Neuronal stem cell (in vitro differentiated cells): ENCODE measurements at regions not wholly inside any gene's neighbourhood (a gene's known extent, or its start where the extent isn't known, plus 50 kb on each side); places are given as distances from the start of the nearest gene placed in this dataset.

Experiments
- DNase-seq: peaks from one replicate; pipeline ENCODE4 v3.0.0-alpha.2; 2013; ENCODE audit warnings: low spot score
- H2AFZ ChIP-seq: one replicate; pipeline ENCODE4 v1.6.1; 2013; ENCODE audit warnings: mild to moderate bottlenecking, low read length, inconsistent platforms
- H2AK5ac ChIP-seq: 2 replicates; pipeline ENCODE4 v1.6.1; 2013; ENCODE audit warnings: low read depth, mild to moderate bottlenecking, inconsistent platforms, low read length, moderate library complexity, mixed read lengths
- H2BK120ac ChIP-seq: 2 replicates; pipeline ENCODE4 v1.6.1; 2013; ENCODE audit warnings: low read depth, mild to moderate bottlenecking, inconsistent platforms, low read length, moderate library complexity, mixed read lengths
- H2BK12ac ChIP-seq: one replicate; pipeline ENCODE4 v1.6.1; 2013; ENCODE audit warnings: low read length, inconsistent platforms
- H2BK15ac ChIP-seq: 2 replicates; pipeline ENCODE4 v1.6.1; 2013; ENCODE audit warnings: mild to moderate bottlenecking, low read length, inconsistent platforms, mixed read lengths
- H2BK5ac ChIP-seq: one replicate; pipeline ENCODE4 v1.6.1; 2013; ENCODE audit warnings: inconsistent platforms, mild to moderate bottlenecking, low read length, moderate library complexity
- H3K14ac ChIP-seq: one replicate; pipeline ENCODE4 v1.6.1; 2013; ENCODE audit warnings: low read length, inconsistent platforms
- H3K18ac ChIP-seq: 2 replicates; pipeline ENCODE4 v1.6.1; 2013; ENCODE audit warnings: low read length, inconsistent platforms
- H3K23ac ChIP-seq: 2 replicates; pipeline ENCODE4 v1.6.1; 2013; ENCODE audit warnings: low read depth, mild to moderate bottlenecking, mixed read lengths, low read length, inconsistent platforms; ENCODE audit not compliant: poor library complexity
- H3K27ac ChIP-seq: replicated peaks from 3 replicates; pipeline ENCODE4 v1.5.1; 2013; ENCODE audit warnings: low read length, inconsistent platforms
- H3K27me3 ChIP-seq, 3 experiments: 2 replicates each; pipeline ENCODE4 v1.6.1; 2013; ENCODE audit warnings: low read length in 3 of 3, mild to moderate bottlenecking in 2 of 3, inconsistent platforms in 1 of 3, low read depth in 1 of 3, mixed read lengths in 1 of 3, moderate library complexity in 1 of 3; ENCODE audit not compliant: control insufficient read depth in 3 of 3, insufficient read depth in 3 of 3
- H3K36me3 ChIP-seq, 2 donors: replicated peaks in 1 of 2; 2 replicates each; pipeline ENCODE4 v1.6.1; 2013; ENCODE audit warnings: low read length in 2 of 2; ENCODE audit not compliant: control insufficient read depth in 2 of 2, insufficient read depth in 2 of 2
- H3K4ac ChIP-seq: 2 replicates; pipeline ENCODE4 v1.6.1; 2013; ENCODE audit warnings: inconsistent platforms, mild to moderate bottlenecking, low read length, moderate library complexity
- H3K4me1 ChIP-seq, 2 donors: 1 replicate in 1 of 2; 2 replicates in 1 of 2; pipeline ENCODE4 v1.6.1; 2013; ENCODE audit warnings: low read length in 2 of 2, low read depth in 1 of 2; ENCODE audit not compliant: control insufficient read depth in 2 of 2, insufficient read depth in 1 of 2
- H3K4me2 ChIP-seq: one replicate; pipeline ENCODE4 v1.6.1; 2013; ENCODE audit warnings: mild to moderate bottlenecking, low read length, inconsistent platforms; ENCODE audit not compliant: insufficient read depth, poor library complexity, severe bottlenecking
- H3K4me3 ChIP-seq, 2 donors: 2 replicates each; pipeline ENCODE4 v1.5.1; 2013; ENCODE audit warnings: low read length in 2 of 2, mild to moderate bottlenecking in 2 of 2, inconsistent platforms in 1 of 2, moderate library complexity in 1 of 2
- H3K79me1 ChIP-seq: one replicate; pipeline ENCODE4 v1.6.1; 2013; ENCODE audit warnings: low read depth, mild to moderate bottlenecking, inconsistent platforms, low read length, moderate library complexity
- H3K9ac ChIP-seq: one replicate; pipeline ENCODE4 v1.6.1; 2013; ENCODE audit warnings: mild to moderate bottlenecking, low read depth, low read length, inconsistent platforms; ENCODE audit not compliant: poor library complexity
- H3K9me3 ChIP-seq, 2 donors: replicated peaks in 1 of 2; 2 replicates each; pipeline versions ENCODE3 to v1.6.1; 2013; ENCODE audit warnings: low read length in 2 of 2, mild to moderate bottlenecking in 2 of 2, inconsistent platforms in 1 of 2, low read depth in 1 of 2, mixed read lengths in 1 of 2, moderate library complexity in 1 of 2; ENCODE audit not compliant: control insufficient read depth in 2 of 2, insufficient read depth in 1 of 2
- H4K8ac ChIP-seq: one replicate; pipeline ENCODE4 v1.6.1; 2013; ENCODE audit warnings: low read depth, mild to moderate bottlenecking, inconsistent platforms, low read length, moderate library complexity
- H4K91ac ChIP-seq: one replicate; pipeline ENCODE4 v1.6.1; 2013; ENCODE audit warnings: low read length, low read depth, mild to moderate bottlenecking, inconsistent platforms; ENCODE audit not compliant: poor library complexity
- WGBS, 2 donors: extraction: QIAGEN DNeasy Blood & Tissue Kit; methylation state at CpG; one replicate each; pipeline ENCODE4 v1.1.7; 2013; ENCODE audit warnings: missing lambda C conversion rate in 2 of 2, mixed read lengths in 1 of 2; ENCODE audit not compliant: insufficient read length in 2 of 2, insufficient replicate concordance in 1 of 2; ENCODE audit errors: extremely low coverage in 2 of 2; 5-methylcytosine and 5-hydroxymethylcytosine counted together

DNA sequence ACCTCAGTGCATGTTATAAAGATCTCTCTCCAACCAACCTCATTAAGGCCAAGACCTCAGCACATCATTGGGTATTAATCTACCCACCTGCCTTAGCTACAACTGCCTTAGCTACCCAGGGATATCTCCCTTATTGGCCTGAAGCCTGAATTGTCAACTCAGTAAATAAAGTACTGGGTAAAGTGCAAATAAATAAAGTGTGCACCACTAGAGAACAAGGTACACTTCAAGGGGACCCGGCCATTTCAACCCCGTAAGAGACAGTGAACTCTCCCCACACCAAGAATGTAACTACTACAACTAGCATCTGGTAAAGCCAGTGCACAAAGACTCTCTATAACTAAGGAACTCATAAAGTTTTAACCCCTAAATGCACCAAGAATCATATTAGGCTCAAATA, 61.7 kb upstream of the POU3F4 start:
- H2AK5ac ChIP-seq = no peak overlapping the region
- H2BK12ac ChIP-seq = no peak overlapping the region
- H3K27ac ChIP-seq = no peak overlapping the region
- no peak for DNase-seq
- H3K23ac ChIP-seq = no peak overlapping the region
- no peak overlapping the region for H3K9ac ChIP-seq
- no peak overlapping the region for H2AFZ ChIP-seq
- H2BK120ac ChIP-seq = no peak overlapping the region
- no peak overlapping the region for H4K8ac ChIP-seq
- H3K36me3 ChIP-seq = no peaks in the 10 kb centered on the region
- no peaks in the 10 kb centered on the region for H3K79me1 ChIP-seq
- WGBS, 2 donors = no CpG with 5 or more reads among the region's 2 CpGs
- H3K18ac ChIP-seq = no peak overlapping the region
- no peak overlapping the region for H3K4ac ChIP-seq
- no peak overlapping the region for H2BK5ac ChIP-seq
- no peak overlapping the region for H3K14ac ChIP-seq
- H4K91ac ChIP-seq = no peak overlapping the region
- no peaks in the 10 kb centered on the region for H3K27me3 ChIP-seq
- H3K4me2 ChIP-seq = no peak overlapping the region
- H3K9me3 ChIP-seq = no peaks in the 10 kb centered on the region
- H3K4me1 ChIP-seq = no peaks in the 10 kb centered on the region
- no peak overlapping the region for H2BK15ac ChIP-seq
- no peak overlapping the region for H3K4me3 ChIP-seq
